RWPE1 (cell line): ENCODE measurements at regions not wholly inside any gene's neighbourhood (a gene's known extent, or its start where the extent isn't known, plus 50 kb on each side); places are given as distances from the start of the nearest gene placed in this dataset.
A peak's percentile ranks its signal among the peaks of the same experiment; 100 is the strongest.
"Not testable (repeated sequence)": the region's sequence is repeated elsewhere in the genome, so short reads cannot be mapped to it uniquely, and the experiment has no call there.

Source experiments
- CTCF ChIA-PET: fragments of 350-600 bp; sonication (Branson Sonifier 250); formaldehyde crosslinking; extraction: SDS; loops from one replicate; lab custom pipeline; 2021; lab: Yijun Ruan, JAX
- POLR2A ChIA-PET: fragments of 400-600 bp; formaldehyde crosslinking; extraction: SDS; loops from one replicate; lab custom pipeline; 2020; ENCODE audit warnings: antibody characterized with exemption; ENCODE audit not compliant: low non-redundant PET; lab: Yijun Ruan, JAX
- DNase-seq: peaks from one replicate; pipeline ENCODE4 v3.0.0; 2012; ENCODE audit warnings: low spot score
- H3K27ac ChIP-seq: fragments of 450-650 bp; 2 replicates; pipeline ENCODE4 v1.5.1; 2017
- TF ChIP-seq, protein P1 (sequence below): fragments of 450-650 bp; conservative IDR thresholded peaks from 2 replicates; pipeline ENCODE4 v1.5.1; 2017; ENCODE audit warnings: low read depth, mild to moderate bottlenecking

DNA sequence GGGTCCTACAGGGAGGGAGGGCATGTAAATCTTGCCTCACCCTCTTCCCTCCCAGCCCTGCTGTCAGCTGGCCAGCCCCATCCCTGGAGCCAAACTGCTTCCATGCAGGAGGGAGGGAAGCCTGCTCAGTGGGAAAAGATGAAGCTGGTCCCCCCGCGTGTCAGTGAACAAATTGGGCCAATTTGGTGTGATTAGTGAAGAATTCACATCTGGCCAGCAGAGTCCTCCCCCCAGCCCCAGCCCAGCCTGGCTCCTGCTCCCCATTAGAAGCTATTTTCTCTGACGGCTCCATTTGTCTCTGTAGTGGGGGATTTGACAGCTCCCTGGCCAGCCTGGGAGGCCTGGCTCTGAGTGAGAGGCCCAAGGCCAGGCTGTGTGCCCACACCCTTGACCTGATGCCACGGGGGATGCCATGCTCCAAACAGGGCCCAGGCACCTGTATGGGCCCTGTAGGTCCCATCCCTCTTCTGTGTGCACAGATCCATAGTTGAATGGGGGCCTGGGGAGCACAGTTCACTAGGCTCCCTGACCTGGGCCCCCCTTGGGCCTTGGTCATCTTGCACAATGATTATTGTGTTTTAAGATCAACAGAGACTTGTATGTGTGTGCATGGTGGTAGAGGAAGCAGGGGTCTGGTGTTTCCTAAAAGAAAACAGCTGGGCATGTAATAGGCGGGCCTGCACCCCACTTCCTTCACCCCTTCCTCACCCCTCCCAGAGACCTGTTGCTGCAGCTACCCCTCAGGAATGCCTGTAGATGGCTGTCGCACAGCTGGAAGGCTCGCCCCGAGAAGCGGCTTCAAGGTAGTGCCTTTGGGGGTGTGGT, 50.7 kb upstream of the TAC4 start:
- DNase-seq = no peak
- ChIA-PET POLR2A (interaction anchor here (0.5 kb wide), 2 partner anchors 64 to 195 kb away, joined by 3 to 6 read pairs; no protein-coding TSS in a partner anchor), CTCF (interaction anchor here (0.7 to 1.9 kb wide), 5 partner anchors 17 to 100 kb away, joined by 3 to 13 read pairs (median 5); partner anchors contain the start of gene DLX3)
- H3K27ac ChIP-seq = no peak overlapping the region
- TF ChIP-seq, protein P1, sequence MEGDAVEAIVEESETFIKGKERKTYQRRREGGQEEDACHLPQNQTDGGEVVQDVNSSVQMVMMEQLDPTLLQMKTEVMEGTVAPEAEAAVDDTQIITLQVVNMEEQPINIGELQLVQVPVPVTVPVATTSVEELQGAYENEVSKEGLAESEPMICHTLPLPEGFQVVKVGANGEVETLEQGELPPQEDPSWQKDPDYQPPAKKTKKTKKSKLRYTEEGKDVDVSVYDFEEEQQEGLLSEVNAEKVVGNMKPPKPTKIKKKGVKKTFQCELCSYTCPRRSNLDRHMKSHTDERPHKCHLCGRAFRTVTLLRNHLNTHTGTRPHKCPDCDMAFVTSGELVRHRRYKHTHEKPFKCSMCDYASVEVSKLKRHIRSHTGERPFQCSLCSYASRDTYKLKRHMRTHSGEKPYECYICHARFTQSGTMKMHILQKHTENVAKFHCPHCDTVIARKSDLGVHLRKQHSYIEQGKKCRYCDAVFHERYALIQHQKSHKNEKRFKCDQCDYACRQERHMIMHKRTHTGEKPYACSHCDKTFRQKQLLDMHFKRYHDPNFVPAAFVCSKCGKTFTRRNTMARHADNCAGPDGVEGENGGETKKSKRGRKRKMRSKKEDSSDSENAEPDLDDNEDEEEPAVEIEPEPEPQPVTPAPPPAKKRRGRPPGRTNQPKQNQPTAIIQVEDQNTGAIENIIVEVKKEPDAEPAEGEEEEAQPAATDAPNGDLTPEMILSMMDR = no peak

DNA sequence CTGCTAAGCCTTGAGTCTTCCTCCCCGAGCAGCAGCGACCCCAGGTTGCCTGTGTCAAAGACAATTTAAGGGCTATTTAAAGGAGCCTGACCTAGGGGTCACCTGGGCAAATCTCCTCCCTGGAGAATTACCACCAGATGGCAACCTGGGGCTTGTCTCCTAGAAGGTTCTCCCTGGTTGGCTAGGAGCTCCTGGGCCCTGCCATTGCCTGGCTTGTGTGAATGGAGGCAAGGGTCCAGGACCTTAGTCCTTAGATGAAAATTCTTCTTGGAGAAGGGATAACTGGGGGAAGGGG, 51.3 kb upstream of the TAC4 start:
- TF ChIP-seq, protein P1 = no peak
- no peak for DNase-seq
- CTCF ChIA-PET = interaction anchor here (0.6 to 1.9 kb wide), 7 partner anchors 16 to 150 kb away, joined by 3 to 13 read pairs (median 5); partner anchors contain the start of gene DLX3
- POLR2A ChIA-PET = no interaction called here
- no peak overlapping the region for H3K27ac ChIP-seq

DNA sequence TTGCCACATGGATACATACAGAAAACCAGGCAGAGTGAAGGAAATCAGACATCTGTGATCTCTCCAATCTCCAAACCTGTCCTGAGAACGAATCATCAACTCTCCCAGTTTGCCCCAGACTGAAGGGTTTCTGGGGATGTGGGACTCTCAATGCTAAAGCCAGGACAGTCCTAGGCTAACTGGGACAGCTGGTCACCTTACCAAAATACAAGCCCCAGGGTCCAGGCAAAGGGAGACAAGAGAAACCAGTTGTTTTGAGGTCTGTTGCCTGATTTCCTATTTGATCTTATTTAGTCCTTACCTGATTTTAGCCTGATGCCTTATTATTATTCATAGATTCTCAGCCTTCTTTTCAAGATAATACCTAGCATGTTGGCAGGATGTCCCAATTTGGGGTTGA, 51.7 kb upstream of the TAC4 start:
- no peak for DNase-seq
- H3K27ac ChIP-seq = no peak overlapping the region
- TF ChIP-seq, protein P1 = no peak
- POLR2A ChIA-PET = no interaction called here
- CTCF ChIA-PET = interaction anchor here (0.6 to 1.9 kb wide), 7 partner anchors 16 to 149 kb away, joined by 3 to 13 read pairs (median 5); partner anchors contain the start of gene DLX3

DNA sequence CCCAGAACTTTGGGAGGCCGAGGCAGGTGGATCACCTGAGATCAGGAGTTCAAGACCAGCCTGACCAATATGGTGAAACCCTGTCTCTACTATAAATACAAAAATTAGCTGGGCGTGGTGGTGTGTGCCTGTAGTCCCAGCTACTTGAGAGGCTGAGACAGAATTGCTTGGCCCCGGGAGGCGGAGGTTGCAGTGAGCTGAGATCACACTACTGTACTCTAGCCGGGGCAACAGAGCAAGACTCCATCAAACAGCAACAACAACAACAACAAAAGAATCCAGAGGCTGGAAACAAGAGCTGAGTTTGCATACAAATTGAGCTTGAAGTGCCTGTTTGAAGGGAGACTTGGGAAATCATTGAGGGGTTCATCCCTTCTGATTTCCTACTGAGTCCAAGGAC, 52.9 kb upstream of the TAC4 start:
- CTCF ChIA-PET, DNase-seq, POLR2A ChIA-PET, H3K27ac ChIP-seq: not testable (repeated sequence)

DNA sequence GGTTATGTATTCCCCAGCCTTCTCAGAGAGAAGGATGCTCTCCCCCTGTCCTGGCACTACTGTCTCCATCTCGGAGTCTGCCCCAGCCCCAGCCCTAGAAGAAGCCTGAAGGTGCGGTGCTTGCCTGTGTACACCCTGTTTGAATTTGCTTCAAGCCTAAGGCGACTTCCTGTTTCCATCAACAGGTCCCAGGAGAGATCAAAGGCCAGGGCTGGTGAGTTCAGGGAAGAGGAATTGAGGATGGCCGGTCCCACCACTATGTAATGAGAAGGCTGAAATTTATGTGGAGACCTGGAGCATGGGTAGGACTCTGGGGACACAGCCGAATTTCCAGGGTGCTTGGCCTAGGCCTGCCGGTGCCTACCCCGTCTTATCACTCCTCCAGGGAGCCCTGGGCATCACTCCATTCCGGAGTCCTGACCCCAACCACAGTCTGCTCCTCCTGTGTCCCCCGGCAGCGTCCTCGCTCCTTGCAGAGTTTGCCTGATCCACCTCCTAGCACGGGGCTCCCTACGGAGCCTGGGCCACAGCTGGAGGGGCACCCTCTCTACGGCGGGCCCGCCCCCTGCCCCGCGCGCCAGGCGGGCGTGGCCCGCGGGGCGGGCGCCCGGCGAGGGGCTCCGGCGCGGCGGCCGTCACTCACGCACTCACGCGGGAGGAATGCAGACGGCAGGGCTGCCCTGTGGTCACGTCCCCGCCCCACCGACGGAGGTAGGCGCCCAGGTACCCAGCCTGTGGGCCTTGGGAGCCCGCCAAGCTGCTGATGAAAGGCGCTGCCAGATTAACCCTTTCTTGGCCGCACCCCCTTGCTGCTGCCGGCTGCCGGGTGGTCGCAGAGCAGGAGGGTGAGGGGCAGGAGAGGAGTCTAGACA, 53.8 kb upstream of the TAC4 start:
- POLR2A ChIA-PET = no interaction called here
- no peak overlapping the region for H3K27ac ChIP-seq
- DNase-seq = peak; percentile 65
- TF ChIP-seq, protein P1 = no peak
- CTCF ChIA-PET = interaction anchor here (0.7 kb wide), 1 partner anchor 21 kb away, joined by 4 read pairs; no protein-coding TSS in a partner anchor

DNA sequence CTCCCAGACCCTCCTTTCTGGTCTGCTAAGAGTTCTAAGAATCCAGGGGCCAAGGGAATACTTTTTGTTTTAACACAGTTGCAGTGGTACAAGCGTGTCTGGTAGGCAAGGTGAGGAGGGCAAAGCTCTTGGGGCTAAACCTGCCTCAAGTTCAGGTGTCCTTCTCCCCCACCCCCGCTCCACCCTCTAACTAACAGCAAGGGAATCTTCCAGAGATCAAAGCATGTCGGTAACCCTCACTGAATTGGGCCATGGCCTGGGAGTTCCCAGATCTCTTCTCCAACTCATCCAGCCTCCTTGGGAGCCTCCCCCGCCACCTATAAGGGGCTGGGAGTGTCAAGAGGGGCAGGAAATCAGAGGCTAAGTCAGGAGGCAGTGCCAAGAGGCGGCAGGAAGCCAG, 55.7 kb upstream of the TAC4 start:
- H3K27ac ChIP-seq = no peak overlapping the region
- ChIA-PET POLR2A (no interaction called here), CTCF (interaction anchor here (0.9 kb wide), 1 partner anchor 94 kb away, joined by 3 read pairs; no protein-coding TSS in a partner anchor)
- no peak for DNase-seq
- TF ChIP-seq, protein P1 = no peak
